OCI-LY3 (cell line): ENCODE measurements at regions not wholly inside any gene's neighbourhood (a gene's known extent, or its start where the extent isn't known, plus 50 kb on each side); places are given as distances from the start of the nearest gene placed in this dataset.

ENCODE experiments used
- EZH2phosphoT487 ChIP-seq: fragments of 200-600 bp; shearing (Covaris generic); IDR thresholded peaks from 2 replicates; pipeline ENCODE4 v1.6.1; 2018; ENCODE audit warnings: antibody characterized with exemption, mixed run types, low read depth
- TF ChIP-seq, protein P1 (sequence below): fragments of 200-600, 300-600 bp; sonication (generic); IDR thresholded peaks from 2 replicates; pipeline ENCODE4 v1.5.1; 2014; ENCODE audit warnings: antibody characterized with exemption, low read length, low read depth

DNA sequence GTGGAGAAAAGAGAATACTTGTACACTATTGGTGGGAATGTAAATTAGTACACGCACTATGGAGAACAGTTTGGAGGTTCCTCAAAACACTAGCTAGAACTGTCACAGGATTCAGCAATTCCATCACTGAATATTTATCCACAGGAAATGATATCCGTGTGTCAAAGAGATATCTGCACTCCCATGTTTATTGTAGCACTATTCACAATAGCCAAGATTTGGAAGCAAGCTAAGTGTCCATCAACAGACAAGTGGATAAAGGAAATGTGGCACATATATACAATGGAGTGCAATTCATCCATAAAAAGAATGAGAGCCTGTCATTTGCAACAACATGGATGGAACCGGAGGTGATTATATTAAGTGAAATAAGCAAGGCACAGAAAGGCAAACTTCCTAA, 428.5 kb downstream of the CCDC91 start:
- TF ChIP-seq, protein P1, sequence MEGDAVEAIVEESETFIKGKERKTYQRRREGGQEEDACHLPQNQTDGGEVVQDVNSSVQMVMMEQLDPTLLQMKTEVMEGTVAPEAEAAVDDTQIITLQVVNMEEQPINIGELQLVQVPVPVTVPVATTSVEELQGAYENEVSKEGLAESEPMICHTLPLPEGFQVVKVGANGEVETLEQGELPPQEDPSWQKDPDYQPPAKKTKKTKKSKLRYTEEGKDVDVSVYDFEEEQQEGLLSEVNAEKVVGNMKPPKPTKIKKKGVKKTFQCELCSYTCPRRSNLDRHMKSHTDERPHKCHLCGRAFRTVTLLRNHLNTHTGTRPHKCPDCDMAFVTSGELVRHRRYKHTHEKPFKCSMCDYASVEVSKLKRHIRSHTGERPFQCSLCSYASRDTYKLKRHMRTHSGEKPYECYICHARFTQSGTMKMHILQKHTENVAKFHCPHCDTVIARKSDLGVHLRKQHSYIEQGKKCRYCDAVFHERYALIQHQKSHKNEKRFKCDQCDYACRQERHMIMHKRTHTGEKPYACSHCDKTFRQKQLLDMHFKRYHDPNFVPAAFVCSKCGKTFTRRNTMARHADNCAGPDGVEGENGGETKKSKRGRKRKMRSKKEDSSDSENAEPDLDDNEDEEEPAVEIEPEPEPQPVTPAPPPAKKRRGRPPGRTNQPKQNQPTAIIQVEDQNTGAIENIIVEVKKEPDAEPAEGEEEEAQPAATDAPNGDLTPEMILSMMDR = no peak
- no peak for TF ChIP-seq EZH2phosphoT487
